ENCODE measurements at regions not wholly inside any gene's neighbourhood (a gene's known extent, or its start where the extent isn't known, plus 50 kb on each side); places are given as distances from the start of the nearest gene placed in this dataset.

GRCh38 chr4:117357437-117357836 lies 272.1 kb upstream of the TRAM1L1 start:
- TF ChIP-seq CTCF (conservative IDR thresholded peaks at IDR 0.05 in 1 of 2, IDR thresholded peaks at IDR 0.05 in 1 of 2; ENCODE audit: extremely low read depth in 1 of 2, insufficient read depth in 1 of 2, low read depth in 1 of 2, low read length in 2 of 2) (no peak), EZH2 (IDR thresholded peaks at IDR 0.05; ENCODE audit: borderline replicate concordance, low read length) (no peak)
